Inflammatory macrophage (primary cell): ENCODE measurements at regions not wholly inside any gene's neighbourhood (a gene's known extent, or its start where the extent isn't known, plus 50 kb on each side); places are given as distances from the start of the nearest gene placed in this dataset.

Experiments used
- DNase-seq, 2 donors: peaks; one replicate each; pipeline ENCODE4 v3.0.0-alpha.2; 2020 to 2022

GRCh38 chr1:218527737-218528136 lies 182.6 kb downstream of the TGFB2 start:
- DNase-seq: no peak

GRCh38 chr1:218529646-218530300 lies 184.6 kb downstream of the TGFB2 start:
- peak in 1 of 2 donors; percentile 6 for DNase-seq

- DNase-seq: no peak
These were observed 186.8 kb downstream of the TGFB2 start for GRCh38 chr1:218531936-218532335.

- no peak for DNase-seq
These were observed 191.3 kb downstream of the TGFB2 start for GRCh38 chr1:218536296-218536986.

GRCh38 chr1:218537122-218537913 lies 192.2 kb downstream of the TGFB2 start:
- no peak for DNase-seq

DNA sequence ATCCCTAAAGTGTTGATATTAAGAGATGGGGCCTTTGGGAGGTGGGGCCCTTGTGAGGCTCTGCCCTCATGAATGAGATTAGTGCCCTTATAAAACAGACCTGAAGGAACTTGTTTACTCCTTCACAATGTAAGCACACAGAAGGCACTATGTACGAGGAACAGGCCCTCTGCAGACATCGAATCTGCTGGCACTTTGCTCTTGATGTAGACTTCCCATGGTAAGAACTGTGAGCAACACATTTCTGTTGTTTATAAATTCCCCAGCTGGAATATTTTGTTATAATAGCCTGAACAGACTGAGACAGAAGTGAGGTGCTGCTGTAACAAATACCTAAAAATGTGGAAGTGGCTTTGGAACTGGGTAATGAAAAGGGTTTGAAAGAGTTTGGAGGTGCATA lies 193.2 kb downstream of the TGFB2 start:
- no peak for DNase-seq

- DNase-seq: no peak
These were observed 201.2 kb downstream of the TGFB2 start for GRCh38 chr1:218546314-218546713.

DNA sequence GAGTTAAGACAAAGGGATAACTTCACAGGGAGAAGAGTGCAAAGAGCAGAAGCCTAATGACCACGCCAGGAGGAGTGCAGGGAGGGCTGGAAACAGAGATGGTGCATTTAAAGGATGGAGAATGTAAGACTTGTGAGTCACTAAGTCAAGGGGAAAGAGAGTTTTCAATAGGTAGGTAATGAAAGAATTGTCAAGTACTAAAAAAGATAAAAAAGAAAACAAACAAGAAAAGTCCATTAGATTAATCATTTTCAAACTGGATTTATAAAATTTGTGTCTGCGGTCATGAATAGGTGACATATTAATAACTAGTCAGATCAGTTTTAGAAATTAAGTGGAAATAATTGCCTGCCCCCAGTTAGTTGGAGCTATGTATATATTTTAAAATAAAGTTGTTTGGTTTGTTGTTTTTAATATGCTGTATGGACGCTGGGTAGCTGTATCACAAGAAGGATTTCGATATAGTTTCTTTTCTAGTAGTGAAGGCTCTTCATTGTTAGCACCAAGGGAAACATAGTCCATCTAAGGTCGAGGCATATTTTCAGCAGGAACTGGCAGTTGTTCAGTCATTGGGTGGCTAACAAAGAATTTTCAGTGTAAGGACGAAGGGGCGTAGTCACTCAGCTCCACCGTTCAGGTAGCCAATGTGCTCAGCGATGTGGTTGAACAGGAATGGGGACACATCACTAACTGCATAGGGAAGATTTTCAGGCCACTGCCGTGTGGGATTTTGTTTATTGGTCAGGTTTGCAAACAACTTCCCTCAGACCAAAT lies 203.0 kb downstream of the TGFB2 start:
- DNase-seq: no peak

DNA sequence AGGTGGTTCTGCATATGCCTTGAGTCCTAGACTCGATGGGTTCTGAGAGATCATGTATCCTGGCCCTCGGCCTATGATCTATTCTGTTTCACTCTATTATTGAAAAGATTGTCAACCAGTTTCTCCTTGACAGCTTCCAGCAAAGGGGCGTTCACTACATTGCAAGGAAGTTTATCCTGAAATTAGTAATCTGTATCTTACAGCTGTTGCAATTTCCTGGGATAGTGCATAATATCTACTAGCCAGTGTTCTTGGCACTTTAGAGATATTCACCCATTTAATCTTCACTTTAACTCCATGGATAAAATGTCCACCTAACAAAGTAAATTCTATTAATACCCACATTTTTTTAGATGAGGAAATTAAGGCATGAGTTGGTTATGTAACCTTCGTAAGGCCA lies 203.6 kb downstream of the TGFB2 start:
- no peak for DNase-seq

DNA sequence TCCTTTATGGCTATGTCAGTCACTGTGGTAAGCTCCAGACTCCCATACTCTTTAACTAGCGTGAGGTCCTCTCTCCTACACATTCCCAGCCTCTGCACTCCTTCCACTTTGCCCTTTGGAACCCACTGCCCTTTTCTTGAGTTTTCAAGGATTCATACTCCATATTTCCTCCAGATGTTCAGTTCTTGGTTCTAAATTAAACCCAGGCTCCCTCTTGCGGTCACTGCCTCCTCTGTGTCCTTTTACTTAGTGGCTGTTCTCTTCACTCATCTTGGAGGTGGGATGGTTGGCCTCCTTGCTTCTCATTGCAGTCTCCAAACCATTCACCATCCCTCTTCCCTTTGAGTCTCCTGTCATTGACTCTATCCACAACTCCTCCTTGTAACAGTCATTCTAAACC lies 208.1 kb downstream of the TGFB2 start:
- DNase-seq: no peak

GRCh38 chr1:218556016-218556415 lies 210.9 kb downstream of the TGFB2 start:
- no peak for DNase-seq

DNA sequence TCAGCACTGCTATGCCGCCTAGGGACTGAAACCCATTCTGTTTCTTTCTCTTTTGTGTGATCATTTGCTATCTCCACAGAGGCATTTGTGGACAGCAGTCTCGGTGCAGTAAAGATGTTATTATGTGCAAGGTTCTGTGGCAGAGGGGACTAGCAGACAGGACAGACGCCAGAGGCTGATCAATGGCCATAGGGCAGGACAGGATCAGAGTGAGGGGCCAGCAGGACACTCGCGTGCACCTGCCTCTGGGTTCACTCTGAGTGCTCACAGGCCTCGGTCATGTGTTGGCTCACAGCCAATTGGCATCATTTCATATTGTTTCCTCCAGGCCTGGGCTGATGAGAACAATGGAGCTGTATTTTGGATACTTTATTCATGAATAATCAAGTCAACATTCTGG lies 212.6 kb downstream of the TGFB2 start:
- DNase-seq: no peak

GRCh38 chr1:218558271-218558810 lies 213.2 kb downstream of the TGFB2 start:
- no peak for DNase-seq

DNA sequence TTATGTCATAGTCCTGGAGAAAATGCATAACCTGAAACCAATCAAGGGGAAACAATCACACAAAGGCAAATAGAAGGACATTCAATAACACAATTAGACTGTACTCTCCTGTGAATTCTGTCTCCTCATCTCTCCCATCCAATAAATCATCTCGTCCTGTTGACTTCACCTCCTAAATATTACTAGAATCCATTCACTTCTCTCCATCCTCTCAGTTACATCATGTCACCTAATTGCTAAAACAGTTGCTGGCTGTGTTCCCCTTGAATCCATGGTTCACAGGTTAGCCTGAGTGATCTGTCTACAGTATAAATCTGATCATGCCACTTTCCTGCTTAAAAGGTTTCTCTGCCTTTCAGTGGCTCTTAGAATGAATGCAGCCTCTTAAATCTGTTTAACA lies 220.2 kb downstream of the TGFB2 start:
- no peak for DNase-seq

GRCh38 chr1:218568962-218569550 lies 223.9 kb downstream of the TGFB2 start:
- no peak for DNase-seq

GRCh38 chr1:218570456-218570855 lies 225.3 kb downstream of the TGFB2 start:
- no peak for DNase-seq

GRCh38 chr1:218571491-218571890 lies 226.4 kb downstream of the TGFB2 start:
- no peak for DNase-seq

DNA sequence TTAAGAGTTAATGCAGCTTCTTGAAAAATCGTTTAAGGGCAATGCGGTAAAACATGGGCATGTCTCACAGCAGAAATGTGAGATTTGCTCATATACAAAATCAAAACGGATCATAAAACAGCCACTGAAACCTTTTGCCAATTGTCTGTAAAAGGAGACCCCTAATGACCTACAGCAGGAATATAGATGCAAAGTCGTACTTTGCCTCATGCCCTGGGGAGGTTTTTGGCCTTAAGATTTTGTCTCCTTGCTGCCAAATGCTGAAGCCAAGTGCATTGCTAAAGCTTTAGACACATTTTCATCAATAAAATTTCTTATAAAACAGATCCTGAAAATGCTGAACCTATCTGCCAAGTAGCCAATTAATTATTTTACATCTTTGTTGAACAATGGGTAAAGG lies 226.9 kb downstream of the TGFB2 start:
- DNase-seq: no peak

DNA sequence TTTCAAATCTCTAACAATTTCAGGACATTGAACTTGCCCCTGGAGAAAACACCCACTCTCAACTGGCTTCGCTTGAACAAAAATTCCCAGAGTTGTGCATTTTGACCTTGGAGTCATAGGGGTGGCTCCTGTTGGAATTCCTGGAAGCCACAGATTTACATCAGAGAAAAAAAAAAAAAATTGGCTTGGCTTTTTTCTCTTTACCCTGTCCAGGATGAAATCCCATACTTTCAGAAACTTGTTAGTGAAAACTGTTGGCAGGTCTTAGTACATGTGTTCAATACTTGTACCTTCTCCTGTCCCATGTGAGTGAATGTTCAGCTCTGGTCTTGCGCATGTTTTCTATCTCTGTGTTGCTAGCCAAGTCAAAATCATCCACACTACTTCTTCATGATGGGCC lies 228.8 kb downstream of the TGFB2 start:
- no peak for DNase-seq

GRCh38 chr1:218575079-218575478 lies 229.9 kb downstream of the TGFB2 start:
- no peak for DNase-seq

- DNase-seq: no peak
These were observed 230.7 kb downstream of the TGFB2 start for GRCh38 chr1:218575856-218576255.

- no peak for DNase-seq
These were observed 237.5 kb downstream of the TGFB2 start for GRCh38 chr1:218582646-218583045.
